ENCODE measurements at regions not wholly inside any gene's neighbourhood (a gene's known extent, or its start where the extent isn't known, plus 50 kb on each side); places are given as distances from the start of the nearest gene placed in this dataset.

DNA sequence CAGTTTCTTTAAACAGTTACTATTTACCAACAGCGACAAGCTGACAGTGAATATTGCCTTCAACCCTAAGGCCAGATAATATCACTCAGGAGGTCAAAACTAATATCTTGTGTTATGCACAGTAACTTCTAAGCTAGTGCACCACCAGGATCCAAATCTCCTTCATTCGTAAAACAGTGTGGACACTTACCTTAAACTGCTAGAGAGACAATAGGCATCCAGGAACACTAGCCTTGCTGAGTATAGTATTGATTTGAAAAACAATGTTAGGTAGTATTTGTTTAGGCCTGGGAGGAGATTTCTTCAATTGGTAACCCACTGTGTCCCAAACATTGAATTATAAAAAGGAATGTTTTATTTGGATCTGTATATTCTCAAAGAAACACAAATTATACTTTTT, 707.9 kb upstream of the UBE2E2 start:
- TF ChIP-seq POLR2AphosphoS5 (IDR thresholded peaks at IDR 0.05; ENCODE audit: low read depth, low read length) (no peak), TAF1 (IDR thresholded peaks at IDR 0.05; ENCODE audit: borderline replicate concordance, insufficient read depth, low read length) (no peak), FOXP2 (optimal IDR thresholded peaks at IDR 0.05; ENCODE audit: borderline replicate concordance, extremely low read depth, extremely low read length, insufficient read depth) (no peak), SIN3A (IDR thresholded peaks at IDR 0.05; ENCODE audit: borderline replicate concordance, insufficient read depth, low read length) (no peak)
- TF ChIP-seq, protein P1, sequence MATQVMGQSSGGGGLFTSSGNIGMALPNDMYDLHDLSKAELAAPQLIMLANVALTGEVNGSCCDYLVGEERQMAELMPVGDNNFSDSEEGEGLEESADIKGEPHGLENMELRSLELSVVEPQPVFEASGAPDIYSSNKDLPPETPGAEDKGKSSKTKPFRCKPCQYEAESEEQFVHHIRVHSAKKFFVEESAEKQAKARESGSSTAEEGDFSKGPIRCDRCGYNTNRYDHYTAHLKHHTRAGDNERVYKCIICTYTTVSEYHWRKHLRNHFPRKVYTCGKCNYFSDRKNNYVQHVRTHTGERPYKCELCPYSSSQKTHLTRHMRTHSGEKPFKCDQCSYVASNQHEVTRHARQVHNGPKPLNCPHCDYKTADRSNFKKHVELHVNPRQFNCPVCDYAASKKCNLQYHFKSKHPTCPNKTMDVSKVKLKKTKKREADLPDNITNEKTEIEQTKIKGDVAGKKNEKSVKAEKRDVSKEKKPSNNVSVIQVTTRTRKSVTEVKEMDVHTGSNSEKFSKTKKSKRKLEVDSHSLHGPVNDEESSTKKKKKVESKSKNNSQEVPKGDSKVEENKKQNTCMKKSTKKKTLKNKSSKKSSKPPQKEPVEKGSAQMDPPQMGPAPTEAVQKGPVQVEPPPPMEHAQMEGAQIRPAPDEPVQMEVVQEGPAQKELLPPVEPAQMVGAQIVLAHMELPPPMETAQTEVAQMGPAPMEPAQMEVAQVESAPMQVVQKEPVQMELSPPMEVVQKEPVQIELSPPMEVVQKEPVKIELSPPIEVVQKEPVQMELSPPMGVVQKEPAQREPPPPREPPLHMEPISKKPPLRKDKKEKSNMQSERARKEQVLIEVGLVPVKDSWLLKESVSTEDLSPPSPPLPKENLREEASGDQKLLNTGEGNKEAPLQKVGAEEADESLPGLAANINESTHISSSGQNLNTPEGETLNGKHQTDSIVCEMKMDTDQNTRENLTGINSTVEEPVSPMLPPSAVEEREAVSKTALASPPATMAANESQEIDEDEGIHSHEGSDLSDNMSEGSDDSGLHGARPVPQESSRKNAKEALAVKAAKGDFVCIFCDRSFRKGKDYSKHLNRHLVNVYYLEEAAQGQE (IDR thresholded peaks at IDR 0.05; ENCODE audit: insufficient read depth in 1 of 2, low read depth in 2 of 2, low read length in 2 of 2): no peak
